Endothelial cell of umbilical vein (primary cell): ENCODE measurements at regions not wholly inside any gene's neighbourhood (a gene's known extent, or its start where the extent isn't known, plus 50 kb on each side); places are given as distances from the start of the nearest gene placed in this dataset.

ENCODE experiments used
- BruUV-seq: library from RNA; stranded (reverse); fragments of 400-500 nt; replicated peaks from 2 replicates; lab custom pipeline; 2021; lab: Mats Ljungman, UMichigan
- CTCF ChIA-PET: fragments of 300-600, 350-600 bp; sonication (Branson Sonifier 250); formaldehyde crosslinking; loops from one replicate; lab custom pipeline; 2021; ENCODE audit warnings: antibody characterized with exemption, inconsistent platforms; lab: Charles Lee
- POLR2A ChIA-PET: fragments of 300-600, 350-600 bp; sonication (Branson Sonifier 250); formaldehyde crosslinking; loops from one replicate; lab custom pipeline; 2021; ENCODE audit warnings: antibody characterized with exemption, inconsistent platforms; lab: Charles Lee
- DNase-seq: peaks from one replicate; pipeline ENCODE4 v3.0.0-alpha.2; 2011; ENCODE audit warnings: low read depth, low spot score
- FAIRE-seq: peaks from 2 replicates; lab custom pipeline; 2011; peaks lifted over from hg19 to GRCh38; lab: Jason Lieb, UNC
- H2AFZ ChIP-seq: 2 replicates; pipeline ENCODE4 v1.6.0; 2012; ENCODE audit warnings: low read depth, low read length, control low read depth, inconsistent platforms
- H3K27ac ChIP-seq: 2 replicates; pipeline ENCODE4 v1.5.1; 2011; ENCODE audit warnings: low read depth, mild to moderate bottlenecking, control low read depth, low read length, moderate library complexity; ENCODE audit not compliant: insufficient read depth
- H3K27me3 ChIP-seq, 2 experiments: 2 replicates each; pipeline versions ENCODE4 v1.6.0 to v1.6.1; 2011; ENCODE audit warnings: low read length in 2 of 2, mixed read lengths in 1 of 2; ENCODE audit not compliant: control insufficient read depth in 2 of 2, insufficient read depth in 2 of 2
- H3K36me3 ChIP-seq, 2 experiments: 2 replicates in 1 of 2; 3 replicates in 1 of 2; pipeline ENCODE4 v1.5.1; 2011; ENCODE audit warnings: low read length in 2 of 2, mild to moderate bottlenecking in 1 of 2, moderate library complexity in 1 of 2; ENCODE audit not compliant: control insufficient read depth in 2 of 2, insufficient read depth in 2 of 2; ENCODE audit errors: extremely low read depth in 1 of 2
- H3K4me1 ChIP-seq: 3 replicates; pipeline ENCODE4 v1.5.1; 2011; ENCODE audit warnings: mild to moderate bottlenecking, low read length; ENCODE audit not compliant: control insufficient read depth, insufficient read depth; ENCODE audit errors: extremely low read depth
- H3K4me2 ChIP-seq: 2 replicates; pipeline ENCODE4 v1.6.1; 2011; ENCODE audit warnings: low read length, control low read depth, mixed read lengths; ENCODE audit not compliant: insufficient read depth
- H3K4me3 ChIP-seq, 3 experiments: fragments of 200-600 bp in 1 of 3; sonication (generic), shearing (Covaris generic) in 1 of 3; replicated peaks in 1 of 3; 2 replicates each; pipeline ENCODE4 v1.5.1; 2011 to 2016; ENCODE audit warnings: control low read depth in 3 of 3, low read length in 3 of 3, mild to moderate bottlenecking in 2 of 3, inconsistent platforms in 1 of 3, low read depth in 1 of 3, moderate library complexity in 1 of 3; ENCODE audit not compliant: insufficient read depth in 1 of 3
- H3K79me2 ChIP-seq: 2 replicates; pipeline ENCODE4 v1.6.0; 2012; ENCODE audit warnings: low read length, inconsistent platforms; ENCODE audit not compliant: control insufficient read depth, insufficient read depth
- H3K9ac ChIP-seq: replicated peaks from 2 replicates; pipeline ENCODE3; 2011; ENCODE audit warnings: low read length, control low read depth; ENCODE audit not compliant: insufficient read depth; ENCODE audit errors: extremely low read depth
- H3K9me1 ChIP-seq: replicated peaks from 3 replicates; pipeline ENCODE4 v1.6.0; 2011; ENCODE audit warnings: mild to moderate bottlenecking, low read length; ENCODE audit not compliant: control insufficient read depth, insufficient read depth; ENCODE audit errors: extremely low read depth
- H3K9me3 ChIP-seq: replicated peaks from 2 replicates; pipeline ENCODE4 v1.5.1; 2012; ENCODE audit warnings: low read length, inconsistent platforms; ENCODE audit not compliant: control insufficient read depth, insufficient read depth
- H4K20me1 ChIP-seq: replicated peaks from 2 replicates; pipeline ENCODE3; 2011; ENCODE audit warnings: mild to moderate bottlenecking, low read length; ENCODE audit not compliant: control insufficient read depth, insufficient read depth; ENCODE audit errors: extremely low read depth
- EZH2 ChIP-seq: IDR thresholded peaks from 2 replicates; pipeline ENCODE4 v1.6.1; 2012; ENCODE audit warnings: borderline replicate concordance, low read depth, mild to moderate bottlenecking, moderate library complexity, low read length, inconsistent platforms; ENCODE audit not compliant: severe bottlenecking
- FOS ChIP-seq: IDR thresholded peaks from 2 replicates; pipeline ENCODE4 v1.6.1; 2011; ENCODE audit warnings: mild to moderate bottlenecking, low read length, moderate library complexity, borderline replicate concordance; ENCODE audit not compliant: insufficient read depth
- GATA2 ChIP-seq: IDR thresholded peaks from 2 replicates; pipeline ENCODE4 v1.7.0; 2011; ENCODE audit warnings: low read depth, mild to moderate bottlenecking, moderate library complexity, mixed read lengths, low read length; ENCODE audit not compliant: insufficient read length, insufficient read depth
- JUN ChIP-seq: IDR thresholded peaks from 2 replicates; pipeline ENCODE4 v1.6.1; 2011; ENCODE audit warnings: borderline replicate concordance, low read depth; ENCODE audit not compliant: insufficient read length, insufficient read depth
- MAX ChIP-seq: IDR thresholded peaks from 2 replicates; pipeline ENCODE4 v1.6.1; 2011; ENCODE audit not compliant: insufficient read depth, insufficient read length
- MYC ChIP-seq: IDR thresholded peaks from one replicate; pipeline ENCODE4 v1.6.1; 2011; ENCODE audit warnings: mild to moderate bottlenecking, low read depth, low read length
- POLR2A ChIP-seq: IDR thresholded peaks from 2 replicates; pipeline ENCODE4 v1.6.1; 2012; ENCODE audit warnings: low read depth, mild to moderate bottlenecking, control low read depth, low read length
- POLR2AphosphoS5 ChIP-seq: IDR thresholded peaks from 2 replicates; pipeline ENCODE4 v1.6.1; 2012; ENCODE audit warnings: low read depth, mild to moderate bottlenecking, control low read depth, low read length, moderate library complexity; ENCODE audit not compliant: insufficient read depth
- dilution Hi-C: fragments of 300-500 bp; cut with MboI; formaldehyde crosslinking; loops from one replicate; pipeline ENCODE4 v1.15.0; 2019; ENCODE audit warnings: low sequenced_read_pairs; ENCODE audit not compliant: extremely low pct_ligation_motif_present
- intact Hi-C: fragments of 100-400 bp; cut with micrococcal nuclease; formaldehyde crosslinking; loops from one replicate; pipeline ENCODE4 v1.10.0; 2022
- TF ChIP-seq, protein P1 (sequence below), 2 donors: IDR thresholded peaks; 1 replicate in 1 of 2; 2 replicates in 1 of 2; pipeline ENCODE4 v1.5.1; 2011; ENCODE audit warnings: low read length in 2 of 2, mild to moderate bottlenecking in 2 of 2, moderate library complexity in 2 of 2, control low read depth in 1 of 2, inconsistent platforms in 1 of 2, low read depth in 1 of 2; ENCODE audit not compliant: insufficient read depth in 1 of 2; ENCODE audit errors: extremely low read depth in 1 of 2

- TF ChIP-seq MAX (no peak), FOS (no peak), JUN (no peak), EZH2 (no peak), POLR2AphosphoS5 (no peak), POLR2A (no peak), GATA2 (no peak), MYC (no peak)
- TF ChIP-seq, protein P1, sequence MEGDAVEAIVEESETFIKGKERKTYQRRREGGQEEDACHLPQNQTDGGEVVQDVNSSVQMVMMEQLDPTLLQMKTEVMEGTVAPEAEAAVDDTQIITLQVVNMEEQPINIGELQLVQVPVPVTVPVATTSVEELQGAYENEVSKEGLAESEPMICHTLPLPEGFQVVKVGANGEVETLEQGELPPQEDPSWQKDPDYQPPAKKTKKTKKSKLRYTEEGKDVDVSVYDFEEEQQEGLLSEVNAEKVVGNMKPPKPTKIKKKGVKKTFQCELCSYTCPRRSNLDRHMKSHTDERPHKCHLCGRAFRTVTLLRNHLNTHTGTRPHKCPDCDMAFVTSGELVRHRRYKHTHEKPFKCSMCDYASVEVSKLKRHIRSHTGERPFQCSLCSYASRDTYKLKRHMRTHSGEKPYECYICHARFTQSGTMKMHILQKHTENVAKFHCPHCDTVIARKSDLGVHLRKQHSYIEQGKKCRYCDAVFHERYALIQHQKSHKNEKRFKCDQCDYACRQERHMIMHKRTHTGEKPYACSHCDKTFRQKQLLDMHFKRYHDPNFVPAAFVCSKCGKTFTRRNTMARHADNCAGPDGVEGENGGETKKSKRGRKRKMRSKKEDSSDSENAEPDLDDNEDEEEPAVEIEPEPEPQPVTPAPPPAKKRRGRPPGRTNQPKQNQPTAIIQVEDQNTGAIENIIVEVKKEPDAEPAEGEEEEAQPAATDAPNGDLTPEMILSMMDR (IDR thresholded peaks at IDR 0.05; ENCODE audit: extremely low read depth in 1 of 2, insufficient read depth in 1 of 2, low read depth in 1 of 2, low read length in 2 of 2): no peak
- H3K27ac ChIP-seq: no peak overlapping the region
- H3K27me3 ChIP-seq: no peaks in the 10 kb centered on the region
- DNase-seq (no peak), FAIRE-seq (no peak)
- H4K20me1 ChIP-seq: no peaks in the 10 kb centered on the region
- intact Hi-C loops: no loop called here
- no peak overlapping the region for H2AFZ ChIP-seq
- dilution Hi-C loops: no loop called here
- ChIA-PET POLR2A (no interaction called here), CTCF (interaction anchor here (1.4 to 1.6 kb wide), 2 partner anchors 17 to 51 kb away, joined by 4 read pairs; no protein-coding TSS in a partner anchor)
- H3K9me3 ChIP-seq: no peaks in the 10 kb centered on the region
- H3K4me1 ChIP-seq: no peaks in the 10 kb centered on the region
- no TSS peak for BruUV-seq
- H3K4me3 ChIP-seq: no peak overlapping the region
- no peaks in the 10 kb centered on the region for H3K9me1 ChIP-seq
- H3K79me2 ChIP-seq: no peaks in the 10 kb centered on the region
- H3K9ac ChIP-seq: no peak overlapping the region
- no peak overlapping the region for H3K4me2 ChIP-seq
- H3K36me3 ChIP-seq: no peaks in the 10 kb centered on the region
These were observed 61.6 kb upstream of the GPR12 start for GRCh38 chr13:26822146-26822545.
